ENCODE measurements at regions not wholly inside any gene's neighbourhood (a gene's known extent, or its start where the extent isn't known, plus 50 kb on each side); places are given as distances from the start of the nearest gene placed in this dataset.
"Not testable (repeated sequence)": the region's sequence is repeated elsewhere in the genome, so short reads cannot be mapped to it uniquely, and the experiment has no call there.

DNA sequence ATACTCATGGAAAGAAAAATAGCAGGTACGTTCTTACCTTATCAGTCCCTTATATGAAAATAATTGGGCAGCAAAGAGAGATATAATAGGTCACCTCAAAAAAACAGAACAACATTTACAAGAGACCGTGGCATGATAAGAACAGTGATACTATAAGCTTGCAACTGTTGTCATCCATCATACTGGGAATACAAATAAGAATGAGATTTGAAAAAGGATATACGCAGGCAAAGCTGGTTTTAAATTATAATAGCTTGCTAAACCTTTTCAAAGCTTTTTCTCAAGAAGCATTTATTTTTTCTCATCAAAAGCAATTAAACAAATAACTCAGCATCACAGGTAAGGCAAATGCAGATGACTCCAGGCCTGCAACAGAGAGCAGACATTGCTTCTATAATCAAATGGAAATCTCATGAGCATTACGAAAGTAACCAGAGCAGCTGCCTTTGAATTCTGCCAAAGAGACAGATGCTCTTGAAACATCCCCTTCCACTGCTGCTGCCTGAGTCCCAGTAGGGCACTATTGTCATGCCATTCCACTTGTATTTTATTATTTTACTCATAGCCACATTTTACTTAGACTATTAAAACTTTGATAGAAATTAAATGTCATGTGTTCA is 620.6 kb upstream of the GNPDA2 start:
- peak in 1 of 2 experiments; percentile 44 for DNase-seq

DNA sequence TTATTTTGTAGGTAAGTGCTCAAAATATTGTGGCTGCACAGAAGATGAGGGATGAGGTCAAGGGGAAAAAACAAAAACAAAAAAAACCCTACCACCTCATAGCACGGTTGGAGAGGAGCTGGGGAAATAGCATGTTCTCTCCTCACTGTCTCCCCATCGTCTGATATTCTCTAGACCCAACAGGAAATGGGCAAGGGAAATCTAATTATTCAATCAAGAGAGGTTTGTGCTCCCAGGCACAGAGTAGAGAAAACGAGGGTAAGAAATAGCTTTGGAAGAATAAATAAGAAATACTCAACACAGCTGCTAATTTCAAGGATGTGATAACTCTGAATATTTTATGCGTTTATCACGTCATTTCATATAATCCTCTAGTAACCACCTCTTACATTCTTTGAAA is 619.2 kb upstream of the GNPDA2 start:
- no peak for DNase-seq

DNA sequence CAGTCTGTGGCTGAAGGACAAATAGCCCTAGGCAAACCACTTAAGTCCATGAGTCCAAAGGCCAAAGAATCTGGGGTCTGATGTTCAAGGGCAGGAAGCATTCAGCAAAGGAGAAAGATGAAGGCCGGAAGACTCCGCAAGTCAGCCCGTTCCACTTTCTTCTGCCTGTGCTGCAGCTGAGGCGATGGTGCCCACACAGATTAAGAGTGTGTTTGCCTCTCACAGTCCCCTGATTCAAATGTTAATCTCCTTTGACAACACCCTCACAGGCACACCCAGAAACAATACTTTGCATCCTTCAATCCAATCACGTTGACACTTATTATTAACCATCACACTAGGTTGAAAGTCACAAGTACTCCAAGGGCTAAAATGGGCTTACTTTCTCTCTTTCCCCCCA is 605.4 kb upstream of the GNPDA2 start:
- no peak for DNase-seq

DNA sequence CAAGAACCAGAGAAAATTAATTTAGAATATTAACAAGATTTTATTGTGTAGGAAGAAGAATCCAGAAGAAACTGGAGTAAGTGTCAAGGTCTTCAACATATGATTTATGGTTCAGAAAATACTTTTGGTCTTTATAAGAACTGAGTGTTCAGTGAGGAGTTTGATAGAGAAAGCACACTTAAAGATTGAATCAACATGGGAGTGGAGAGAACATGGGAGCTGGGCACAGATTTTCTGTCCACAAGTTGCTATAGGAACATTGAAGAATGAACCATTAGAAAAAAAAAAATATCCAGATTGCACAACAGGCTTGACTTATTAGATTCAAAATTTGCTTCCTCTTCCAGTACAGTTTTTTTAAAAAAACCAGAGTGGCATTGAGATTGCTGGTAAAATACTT is 601.2 kb upstream of the GNPDA2 start:
- no peak for DNase-seq

DNA sequence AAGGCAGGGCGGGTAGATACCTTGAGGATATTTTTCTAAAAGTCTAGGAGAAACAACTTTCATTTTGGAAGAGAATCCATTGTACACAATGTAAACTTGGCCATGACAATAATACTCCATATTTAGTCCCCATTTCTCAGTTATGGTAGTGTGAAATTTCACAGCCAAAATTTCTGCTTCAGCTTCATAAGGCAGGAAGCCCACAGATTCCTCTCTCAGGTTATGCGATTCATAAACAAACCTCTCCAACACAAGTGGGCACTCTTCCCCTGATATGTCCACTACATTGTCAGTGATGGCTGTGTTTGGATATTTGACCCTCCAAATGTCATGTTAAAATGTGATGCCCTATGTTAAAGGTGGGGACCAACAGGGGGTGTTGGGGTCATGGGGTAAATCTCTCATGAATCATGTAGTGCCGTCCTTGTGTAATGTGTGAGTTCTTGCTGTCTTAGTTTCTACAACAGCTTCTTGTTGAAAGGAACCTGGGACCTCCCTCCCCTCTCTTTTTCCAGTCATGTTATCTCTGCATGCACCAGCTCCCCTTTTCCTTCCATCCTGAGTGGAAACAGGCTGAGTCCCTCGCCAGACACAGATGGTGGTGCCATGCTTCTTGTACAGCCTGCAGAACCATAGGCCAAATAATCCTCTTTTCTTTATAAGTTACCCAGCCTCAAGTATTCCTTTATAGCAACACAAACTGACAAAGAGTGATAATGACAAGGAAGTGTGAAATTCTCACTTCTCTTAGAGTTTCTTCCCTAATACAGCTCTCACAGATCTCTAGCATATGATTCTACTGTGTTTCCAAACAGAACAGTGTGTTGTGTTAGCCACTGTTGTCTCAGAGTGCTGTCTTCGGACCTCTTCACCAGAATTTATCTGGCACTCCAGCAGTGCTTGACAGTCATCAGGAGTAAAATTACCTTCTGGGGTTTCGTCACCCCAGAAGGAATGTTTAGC is 598.4 kb upstream of the GNPDA2 start:
- DNase-seq: no peak

DNA sequence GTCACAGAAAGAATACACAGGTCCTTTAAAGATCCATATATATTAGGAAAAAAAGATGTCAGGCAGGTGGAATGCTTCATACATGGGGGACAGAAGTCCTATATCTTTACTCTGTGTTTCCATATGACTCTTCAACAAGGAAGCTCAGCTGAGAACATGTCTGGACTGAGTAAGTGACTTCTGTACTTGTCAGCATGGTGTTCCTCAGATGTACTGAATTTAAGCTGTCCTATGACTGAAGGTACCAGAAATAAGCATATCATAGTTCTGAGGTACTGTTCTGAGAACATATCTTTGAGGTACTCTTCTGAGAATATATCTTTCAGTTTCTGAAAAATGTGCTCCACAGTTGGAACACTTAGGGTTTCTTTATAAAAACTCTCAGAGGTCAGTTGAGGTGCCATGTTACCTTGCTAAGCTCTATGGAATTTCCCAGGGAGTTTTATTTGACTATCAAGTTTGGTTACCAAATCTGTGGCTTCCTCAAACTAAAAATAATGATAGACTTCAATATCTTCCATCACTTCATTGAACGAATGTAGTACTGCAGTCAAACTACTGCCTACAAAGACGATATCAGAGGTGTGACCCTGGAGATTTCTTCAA is 597.2 kb upstream of the GNPDA2 start:
- no peak for DNase-seq

DNA sequence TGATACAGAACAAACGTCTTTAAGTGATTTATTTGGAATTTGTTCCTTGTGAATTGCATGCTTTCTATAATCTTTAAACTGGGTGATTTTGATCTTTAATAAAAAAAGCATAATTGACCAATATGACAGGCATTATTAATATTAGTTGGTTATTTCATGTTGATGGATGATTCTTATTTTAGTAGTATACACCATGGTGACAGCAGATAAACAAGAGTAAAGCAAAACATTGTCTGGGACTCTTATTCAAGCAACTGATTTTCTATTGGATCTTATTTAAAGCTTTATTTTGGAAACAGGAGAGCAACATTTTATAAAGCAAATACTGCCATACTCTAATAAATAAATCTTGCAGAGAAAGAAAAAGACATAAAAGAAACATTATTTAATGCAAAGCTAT is 591.4 kb upstream of the GNPDA2 start:
- no peak for DNase-seq

DNA sequence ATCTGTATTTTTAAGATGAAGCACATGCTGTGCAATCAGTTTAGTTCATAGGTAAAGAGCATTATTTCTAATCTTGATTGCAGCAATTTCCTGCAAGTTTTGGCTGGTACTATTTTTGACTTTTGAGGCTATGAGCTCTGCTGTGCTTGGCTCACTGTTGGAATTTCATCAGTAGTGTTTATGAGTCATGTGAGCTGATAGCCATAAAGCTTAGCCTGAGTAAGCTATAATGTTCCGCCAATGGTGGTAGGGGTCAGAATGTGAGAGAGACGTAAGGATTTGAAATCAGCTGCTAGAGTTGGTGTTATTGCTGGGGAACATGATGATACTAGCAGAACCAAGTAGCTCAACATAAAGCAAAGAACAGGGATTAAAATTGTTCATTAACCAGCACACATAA is 590.9 kb upstream of the GNPDA2 start:
- no peak for DNase-seq

DNA sequence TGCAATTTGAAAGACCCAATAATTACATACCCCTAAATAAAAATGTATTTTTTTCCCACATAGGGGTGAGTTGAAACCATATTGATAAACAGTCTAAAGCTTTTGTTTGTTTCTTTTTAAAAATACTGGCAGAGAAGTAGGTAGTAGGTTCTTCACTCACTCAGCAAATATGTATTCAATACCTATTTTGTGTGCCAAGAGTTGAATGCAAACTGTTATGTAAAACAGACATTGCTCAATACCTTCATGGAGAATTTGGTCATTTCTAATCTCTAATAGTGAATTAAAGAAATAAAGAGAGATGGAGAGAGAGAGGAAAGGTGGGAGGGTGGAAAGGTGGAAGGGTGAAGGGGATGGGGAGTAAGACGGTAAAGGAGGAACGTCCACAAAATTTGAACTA is 589.9 kb upstream of the GNPDA2 start:
- DNase-seq: no peak

DNA sequence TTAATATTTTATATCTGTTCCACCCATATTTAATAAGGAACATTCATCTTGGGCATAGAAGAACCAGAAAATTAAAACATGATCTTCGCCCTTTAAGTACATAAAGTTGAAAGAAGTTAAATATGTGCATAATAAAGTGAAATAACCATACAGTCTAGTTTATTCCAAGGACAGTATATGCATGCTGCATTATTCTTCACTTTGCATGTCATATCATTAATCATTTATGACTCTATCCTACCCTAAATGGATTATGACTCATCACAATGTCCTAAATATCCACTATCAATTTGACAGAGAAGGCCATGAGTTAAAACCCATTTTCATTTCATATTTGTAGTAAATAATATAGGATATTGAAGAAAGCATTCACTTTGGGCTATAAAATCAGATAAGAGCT is 576.5 kb upstream of the GNPDA2 start:
- no peak for DNase-seq

DNA sequence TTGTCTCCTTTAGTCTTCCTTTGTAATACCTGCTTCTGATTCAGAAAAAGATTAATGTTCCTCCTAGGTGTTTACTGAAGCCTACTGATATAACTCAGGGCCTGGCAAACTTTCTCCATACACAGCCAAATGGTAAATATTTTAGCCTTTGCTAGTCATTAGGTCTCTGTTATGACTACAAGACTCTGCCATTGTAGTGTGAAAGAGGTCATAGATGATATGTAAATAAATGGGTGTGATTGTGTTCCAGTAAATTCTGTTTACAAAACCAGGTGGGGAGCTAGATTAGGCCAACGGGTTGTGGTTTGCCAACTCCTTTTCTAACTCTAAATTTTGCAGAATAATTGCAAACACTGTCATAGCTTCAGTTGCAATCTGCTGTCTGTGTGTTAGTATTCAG is 568.1 kb upstream of the GNPDA2 start:
- DNase-seq: no peak

DNA sequence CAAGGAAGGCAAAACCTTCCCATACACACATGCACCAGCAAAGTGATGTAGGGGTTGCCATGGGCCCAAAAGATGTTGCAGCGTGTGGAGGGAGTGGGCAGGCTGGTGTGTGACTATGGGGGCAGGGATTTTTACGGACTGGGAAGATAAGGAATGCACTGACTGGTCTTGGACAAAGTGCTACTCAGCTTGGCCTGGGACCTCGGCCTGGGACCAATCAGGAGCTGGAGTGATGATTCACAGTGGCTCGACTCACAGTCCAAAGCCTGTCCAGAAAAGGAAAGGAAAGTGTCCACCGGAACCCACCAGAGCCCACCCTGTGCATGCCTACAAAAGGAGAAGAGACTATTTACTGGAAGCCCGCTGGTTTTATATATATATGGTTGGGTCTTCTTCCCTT is 567.0 kb upstream of the GNPDA2 start:
- no peak for DNase-seq

DNA sequence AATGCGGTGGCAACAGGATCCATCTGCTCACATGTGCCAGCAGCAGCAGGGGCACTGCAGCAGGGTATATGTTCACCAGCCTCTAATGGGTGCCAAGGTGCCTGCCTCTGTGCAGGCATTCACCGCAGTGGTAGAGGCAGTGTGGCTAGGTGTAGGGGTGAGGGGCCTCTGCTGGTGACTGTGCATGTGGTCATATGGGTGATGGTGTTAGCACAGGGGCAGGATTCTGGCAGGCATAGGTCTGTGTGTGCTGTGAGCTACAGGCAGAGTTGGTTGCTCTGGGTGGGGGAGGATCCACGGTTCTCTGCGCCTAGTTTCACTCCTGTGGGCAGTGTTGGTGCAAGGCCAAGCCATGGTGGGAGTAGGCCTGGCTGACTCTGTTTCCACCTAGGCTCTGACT is 566.5 kb upstream of the GNPDA2 start:
- no peak for DNase-seq

DNA sequence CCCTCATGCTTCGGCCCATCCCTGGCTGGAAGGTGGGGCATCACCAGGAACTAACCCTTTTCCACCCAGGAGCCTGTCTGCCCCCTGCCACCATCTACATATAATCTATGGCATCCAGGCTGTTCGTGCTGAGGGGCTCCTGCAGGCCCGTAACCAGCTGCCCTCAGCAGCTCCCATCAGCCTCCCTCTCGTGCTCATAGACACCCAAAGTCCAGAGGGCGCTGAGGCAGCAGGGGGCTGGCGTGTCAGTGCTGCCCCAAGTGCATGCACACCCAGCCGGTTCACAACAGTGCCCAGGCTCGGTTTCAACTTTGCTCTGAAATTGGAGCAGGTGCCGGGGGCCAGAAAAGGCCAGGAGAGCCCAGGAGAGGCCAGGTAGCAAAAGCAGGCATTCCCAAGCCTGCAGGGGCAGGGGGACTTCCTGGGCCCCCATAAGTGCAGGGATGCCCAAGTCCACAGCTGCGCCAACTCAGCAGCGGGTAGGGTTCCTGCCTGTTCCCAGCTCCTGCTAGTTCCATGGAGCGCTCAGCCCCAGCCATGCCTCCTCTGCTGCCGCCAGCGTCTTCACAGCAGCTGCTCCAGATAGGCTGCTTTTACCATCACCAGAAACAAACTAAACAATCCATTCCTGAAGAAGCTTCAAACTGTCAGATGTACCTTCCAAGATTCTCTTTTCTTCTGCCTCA is 558.2 kb upstream of the GNPDA2 start:
- no peak for DNase-seq

DNA sequence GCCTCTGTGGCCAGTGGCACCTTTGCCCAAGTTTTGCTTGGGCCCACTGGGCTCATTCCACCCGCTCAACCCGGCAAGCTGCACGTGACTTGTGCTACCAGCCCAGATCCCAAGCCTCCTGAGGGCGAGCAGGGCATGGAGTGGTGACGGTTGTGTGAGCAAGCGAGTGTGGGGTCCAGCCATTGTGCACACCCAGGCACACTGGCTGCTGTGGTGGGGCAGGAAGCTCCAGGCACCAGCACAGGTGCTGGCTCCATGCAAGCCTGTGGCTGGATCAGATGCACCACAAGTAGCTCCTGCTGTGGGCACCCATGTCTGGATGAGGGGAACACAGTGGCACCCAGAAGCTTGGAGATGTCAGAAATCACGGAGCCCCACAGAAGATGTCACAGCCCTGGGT is 557.0 kb upstream of the GNPDA2 start:
- DNase-seq: no peak

DNA sequence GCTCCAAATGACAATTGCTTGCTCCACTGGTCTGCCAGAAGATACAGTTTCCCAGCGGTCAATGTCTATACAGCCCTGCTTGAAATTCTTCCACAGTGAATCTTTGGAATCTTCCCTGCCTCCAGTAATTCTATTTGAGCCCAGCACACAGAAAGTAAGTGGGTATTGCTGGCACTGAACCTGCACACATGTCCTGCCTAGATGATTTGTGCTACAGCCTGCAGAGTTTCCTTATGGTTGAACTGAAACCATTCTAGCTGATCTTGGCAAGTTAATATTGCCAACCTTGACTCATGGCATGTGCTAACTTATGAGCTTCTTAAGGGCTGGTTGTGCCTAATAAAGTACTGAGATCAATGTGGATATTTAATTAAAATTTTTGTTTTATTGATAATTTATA is 553.8 kb upstream of the GNPDA2 start:
- no peak for DNase-seq

DNA sequence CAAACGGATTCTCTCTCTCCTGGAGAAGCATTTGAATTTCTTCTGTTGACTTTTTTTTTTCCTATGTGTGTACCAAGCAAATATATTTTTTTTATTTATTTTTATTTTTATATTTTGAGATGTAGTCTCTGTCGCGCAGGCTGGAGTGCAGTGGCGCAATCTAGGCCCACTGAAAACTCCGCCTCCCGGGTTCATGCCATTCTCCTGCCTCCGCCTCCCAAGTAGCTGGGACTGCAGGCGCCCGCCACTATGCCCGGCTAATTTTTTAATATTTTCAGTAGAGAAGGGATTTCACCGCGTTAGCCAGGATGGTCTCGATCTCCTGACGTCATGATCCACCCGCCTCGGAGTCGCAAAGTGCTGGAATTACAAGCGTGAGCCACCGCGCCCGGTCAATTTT is 549.5 kb upstream of the GNPDA2 start:
- DNase-seq: no peak

DNA sequence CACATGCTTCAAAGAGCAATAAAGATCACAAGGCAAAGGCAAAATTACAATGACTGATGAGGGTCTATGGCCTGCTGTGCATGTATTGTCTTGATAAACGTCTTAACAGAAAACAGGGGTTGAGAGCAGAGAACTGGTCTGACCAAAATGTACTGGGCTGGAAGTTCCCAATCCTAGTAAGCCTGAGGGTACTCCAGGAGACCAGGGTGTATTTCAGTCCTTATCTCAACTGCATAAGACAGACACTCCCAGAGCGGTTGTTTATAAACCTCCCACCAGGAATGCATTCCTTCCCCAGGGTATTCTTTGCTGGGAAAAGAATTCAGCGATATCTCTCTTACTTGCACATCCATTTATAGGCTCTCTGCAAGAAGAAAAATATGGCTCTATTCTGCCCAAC is 521.8 kb upstream of the GNPDA2 start:
- not testable (repeated sequence) for DNase-seq

DNA sequence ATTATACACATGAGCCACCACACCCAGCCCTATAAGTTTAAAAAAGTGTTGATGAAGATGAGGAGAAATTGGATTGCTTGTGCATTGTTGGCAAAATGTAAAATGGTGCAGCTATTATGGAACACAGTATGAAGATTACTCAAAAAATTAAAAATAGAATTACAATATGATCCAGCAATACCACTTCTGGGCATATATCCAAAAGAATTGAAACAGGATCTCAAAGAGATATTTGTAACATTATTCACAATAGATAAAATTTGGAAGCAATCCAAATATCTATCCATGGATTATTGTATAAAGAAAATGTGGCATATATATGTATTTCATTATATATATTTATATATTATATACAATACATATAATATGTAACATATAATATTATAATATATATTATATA is 515.6 kb upstream of the GNPDA2 start:
- no peak for DNase-seq

DNA sequence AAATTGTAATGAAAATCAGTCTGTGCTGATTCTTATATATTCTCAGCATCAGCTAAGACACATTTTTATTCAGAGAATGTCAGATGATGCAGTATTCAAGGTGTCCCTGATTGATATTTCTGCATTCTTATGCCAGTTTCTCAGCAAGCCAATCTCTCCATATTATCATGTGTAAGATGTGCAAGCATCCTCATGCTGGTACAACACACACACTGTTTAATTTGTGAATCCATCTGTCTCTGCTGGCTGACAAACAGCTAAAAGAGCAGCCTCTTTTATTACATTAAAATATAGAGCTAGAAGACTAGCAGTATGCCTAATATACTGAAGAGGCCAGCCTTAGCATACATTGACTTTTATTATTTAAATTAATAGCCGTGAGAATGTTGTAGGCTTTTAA is 502.9 kb upstream of the GNPDA2 start:
- no peak for DNase-seq

DNA sequence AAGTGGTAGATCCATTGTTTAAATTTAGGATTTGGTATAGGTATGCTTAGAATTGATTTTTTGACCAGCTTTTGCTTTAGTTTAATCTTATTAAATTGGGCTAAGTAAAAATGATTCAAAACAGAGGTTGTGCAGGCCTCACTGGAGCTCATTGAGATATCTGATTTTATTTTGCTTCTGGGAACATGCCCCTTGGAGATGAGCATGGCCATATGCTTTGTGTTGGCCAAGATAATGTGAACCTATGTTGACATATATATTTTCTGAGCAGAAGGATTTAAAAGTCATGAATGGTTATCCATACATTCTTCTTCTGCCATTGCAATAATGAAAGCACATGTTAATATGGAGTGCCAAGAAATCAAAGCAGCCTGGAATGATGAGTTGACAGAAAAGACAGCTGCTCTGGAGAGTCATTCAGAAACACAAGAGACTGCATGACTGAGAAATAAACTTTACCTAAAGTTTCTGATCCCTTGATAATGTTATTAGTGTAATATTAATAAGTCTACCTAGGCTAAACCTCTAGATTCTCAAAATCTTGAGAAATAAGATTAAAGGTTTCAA is 489.7 kb upstream of the GNPDA2 start:
- DNase-seq: no peak

DNA sequence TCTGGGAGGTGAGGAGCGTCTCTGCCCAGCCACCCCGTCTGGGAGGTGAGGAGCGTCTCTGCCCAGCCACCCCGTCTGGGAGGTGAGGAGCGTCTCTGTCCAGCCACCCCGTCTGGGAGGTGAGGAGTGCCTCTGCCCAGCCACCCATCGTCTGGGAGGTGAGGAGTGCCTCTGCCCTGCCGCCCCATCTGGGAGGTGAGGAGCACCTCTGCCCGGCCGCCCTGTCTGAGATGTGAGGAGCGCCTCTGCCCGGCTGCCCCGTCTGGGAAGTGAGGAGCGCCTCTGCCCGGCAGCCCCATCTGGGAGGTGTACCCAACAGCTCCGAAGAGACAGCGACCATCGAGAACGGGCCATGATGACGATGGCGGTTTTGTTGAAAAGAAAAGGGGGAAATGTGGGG is 482.1 kb upstream of the GNPDA2 start:
- DNase-seq: not testable (repeated sequence)

DNA sequence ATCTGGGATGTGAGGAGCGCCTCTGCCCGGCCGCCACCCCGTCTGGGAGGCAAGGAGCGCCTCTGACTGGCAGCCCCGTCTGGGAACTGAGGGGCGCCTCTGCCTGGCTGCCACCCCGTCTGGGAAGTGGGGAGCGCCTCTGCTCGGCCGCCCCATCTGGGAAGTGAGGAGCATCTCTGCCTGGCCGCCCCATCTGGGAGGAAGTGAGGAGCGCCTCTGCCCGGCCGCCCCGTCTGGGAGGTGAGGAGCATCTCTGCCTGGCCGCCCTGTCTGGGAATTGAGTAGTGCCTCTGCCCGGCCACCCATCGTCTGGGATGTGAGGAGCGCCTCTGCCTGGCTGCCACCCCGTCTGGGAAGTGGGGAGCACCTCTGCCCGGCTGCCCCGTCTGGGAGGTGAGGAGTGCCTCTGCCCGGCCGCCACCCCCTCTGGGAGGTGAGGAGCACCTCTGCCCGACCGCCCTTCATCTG is 481.5 kb upstream of the GNPDA2 start:
- not testable (repeated sequence) for DNase-seq
